ENCODE measurements at regions not wholly inside any gene's neighbourhood (a gene's known extent, or its start where the extent isn't known, plus 50 kb on each side); places are given as distances from the start of the nearest gene placed in this dataset.

GRCh38 chr21:15586752-15587427 lies 142.9 kb upstream of the USP25 start:
- TF ChIP-seq EZH2 (IDR thresholded peaks at IDR 0.05) (no peak), CTCF (IDR thresholded peaks at IDR 0.05) (no peak)

Measured in neural progenitor cell (in vitro differentiated cells).